HG02981 (cell line): ENCODE measurements at regions not wholly inside any gene's neighbourhood (a gene's known extent, or its start where the extent isn't known, plus 50 kb on each side); places are given as distances from the start of the nearest gene placed in this dataset.
"Not testable (repeated sequence)": the region's sequence is repeated elsewhere in the genome, so short reads cannot be mapped to it uniquely, and the experiment has no call there.

Experiments used
- ATAC-seq: cut with Tn5 transposase; IDR thresholded peaks from one replicate; pipeline ENCODE4 v1.9.1; 2021; ENCODE audit warnings: mild to moderate bottlenecking, moderate library complexity; ENCODE audit not compliant: unreplicated experiment

GRCh38 chr1:187504779-187505178 lies 676.0 kb downstream of the PLA2G4A start:
- no peak for ATAC-seq

DNA sequence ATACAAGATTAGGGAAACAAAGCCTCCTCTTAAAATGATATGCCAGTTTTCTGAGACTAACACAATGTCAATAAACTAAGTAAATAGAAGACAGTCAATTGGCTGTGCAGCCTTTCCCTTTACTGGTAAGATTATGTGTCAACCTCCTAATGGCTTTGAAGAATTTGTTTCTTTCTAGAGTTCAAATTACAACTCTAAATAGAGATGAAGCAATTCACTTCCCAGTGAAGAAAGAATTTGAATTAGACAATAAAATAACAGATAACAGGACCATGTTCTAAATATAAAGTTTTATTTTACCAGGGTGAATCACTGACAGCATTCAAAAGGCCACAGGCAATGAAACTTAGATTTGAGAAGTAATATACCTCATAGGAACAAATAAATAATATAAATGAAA lies 680.3 kb downstream of the PLA2G4A start:
- ATAC-seq: no peak

DNA sequence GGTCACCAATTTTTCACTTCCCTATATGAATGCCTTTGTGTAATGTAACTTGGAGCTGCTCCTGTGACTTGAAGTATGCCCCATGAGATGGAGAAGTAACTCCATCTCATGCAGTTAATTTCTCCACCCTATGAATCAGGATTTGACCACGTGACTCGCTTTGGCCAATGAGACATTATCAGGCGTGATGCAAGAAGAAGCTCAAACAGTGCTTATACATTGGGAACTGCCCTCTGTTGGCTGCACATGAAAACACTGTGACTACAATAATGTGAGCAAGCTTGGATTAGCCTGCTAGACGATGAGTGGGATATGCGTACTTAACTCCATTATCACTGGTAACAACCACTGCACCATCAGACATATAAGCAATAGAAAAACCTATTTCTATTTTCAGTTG lies 684.4 kb downstream of the PLA2G4A start:
- ATAC-seq: no peak

DNA sequence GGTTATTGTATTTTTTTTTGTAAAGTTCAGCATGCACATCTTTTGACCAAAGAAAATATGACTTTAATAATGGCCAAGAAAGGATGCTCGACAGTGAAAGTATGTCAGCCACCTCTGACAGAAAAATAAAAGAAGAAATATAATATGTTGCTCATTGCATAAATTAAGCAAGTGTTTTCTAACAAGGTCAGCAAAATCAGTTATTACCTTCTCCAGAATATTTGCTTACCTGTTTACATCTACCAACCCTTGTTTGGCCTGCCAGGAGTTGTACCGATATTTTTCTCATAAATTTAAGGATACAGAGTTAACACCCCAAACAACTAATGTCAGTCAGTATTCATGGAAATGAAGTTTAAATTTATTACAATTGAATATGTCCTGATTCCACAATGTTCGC lies 685.4 kb downstream of the PLA2G4A start:
- no peak for ATAC-seq

- ATAC-seq: no peak
Measured at GRCh38 chr1:187516874-187517273, 688.1 kb downstream of the PLA2G4A start.

DNA sequence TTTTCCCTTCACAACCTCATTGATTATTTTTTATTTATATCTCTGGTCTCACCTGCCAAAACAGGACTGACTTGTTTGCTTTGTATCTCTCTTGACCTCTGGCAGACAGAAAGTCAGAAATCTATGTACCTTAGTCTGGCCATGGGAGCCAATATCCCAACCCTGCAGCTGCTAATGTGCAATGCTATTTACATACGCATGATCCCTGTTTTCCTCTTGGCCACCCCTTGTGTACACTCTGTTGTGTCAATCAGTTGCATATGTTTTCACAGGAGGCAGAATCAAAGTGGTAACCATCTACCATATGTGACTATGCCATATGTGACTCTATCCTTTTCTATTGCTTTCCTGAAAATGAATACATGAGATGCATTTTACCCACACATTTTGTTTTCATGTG lies 688.8 kb downstream of the PLA2G4A start:
- ATAC-seq: no peak

DNA sequence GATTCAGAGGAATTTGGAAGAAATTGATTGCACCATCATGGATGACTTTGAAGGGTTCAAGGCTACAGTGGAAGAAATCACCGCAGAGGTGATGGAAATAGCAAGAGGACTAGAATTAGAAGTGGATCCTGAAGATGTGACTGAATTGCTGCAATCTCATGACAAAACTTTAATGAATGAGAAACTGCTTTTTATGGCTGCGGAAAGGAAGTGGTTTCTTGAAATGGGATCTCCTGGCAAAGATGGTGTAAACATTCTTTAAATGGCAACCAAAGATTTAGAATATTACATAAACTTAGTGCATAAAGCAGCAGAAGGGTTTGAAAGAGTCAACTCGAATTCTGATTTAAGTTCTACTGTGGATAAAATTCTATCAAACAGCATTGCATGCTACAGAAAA lies 698.6 kb downstream of the PLA2G4A start:
- ATAC-seq: no peak

DNA sequence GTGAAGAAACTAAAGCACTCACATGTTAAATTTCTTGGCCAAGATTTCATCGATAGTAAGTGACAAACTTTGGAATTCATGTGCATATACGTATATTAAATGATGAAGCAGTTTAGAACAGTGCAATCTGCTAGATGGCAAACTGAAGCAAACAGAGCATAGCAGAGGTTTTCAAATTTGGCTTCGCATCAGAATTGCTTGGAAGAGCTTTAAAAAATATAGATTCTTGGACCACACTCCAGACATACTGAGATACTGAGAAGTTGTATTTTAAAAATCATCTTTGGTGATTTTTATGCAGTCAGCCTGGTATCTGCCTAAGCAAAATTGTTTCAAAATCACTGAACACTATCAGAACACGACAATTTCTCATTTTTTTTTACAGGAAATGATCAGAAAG lies 709.2 kb downstream of the PLA2G4A start:
- no peak for ATAC-seq

- no peak for ATAC-seq
Measured at GRCh38 chr1:187549540-187549939, 720.8 kb downstream of the PLA2G4A start.

- ATAC-seq: no peak
Measured at GRCh38 chr1:187551061-187551460, 722.3 kb downstream of the PLA2G4A start.

DNA sequence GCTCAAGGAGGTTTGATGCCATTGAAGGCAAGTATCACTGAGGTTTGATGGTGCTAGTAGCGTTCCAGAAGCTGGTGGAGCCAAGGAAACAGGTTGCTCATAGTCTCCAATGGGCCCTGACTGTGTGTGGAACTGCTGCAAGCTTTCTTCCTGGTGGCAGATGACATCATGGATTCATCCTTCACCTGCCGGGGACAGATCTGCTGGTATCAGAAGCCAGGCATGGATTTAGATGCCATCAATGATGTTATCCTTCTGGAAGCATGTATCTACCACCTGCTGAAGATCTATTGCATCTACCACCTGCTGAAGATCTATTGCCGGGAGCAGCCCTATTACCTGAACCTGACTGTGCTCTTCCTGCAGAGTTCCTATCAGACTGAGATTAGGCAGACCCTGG lies 734.4 kb downstream of the PLA2G4A start:
- ATAC-seq: no peak

GRCh38 chr1:187566354-187566753 lies 737.6 kb downstream of the PLA2G4A start:
- ATAC-seq: no peak

DNA sequence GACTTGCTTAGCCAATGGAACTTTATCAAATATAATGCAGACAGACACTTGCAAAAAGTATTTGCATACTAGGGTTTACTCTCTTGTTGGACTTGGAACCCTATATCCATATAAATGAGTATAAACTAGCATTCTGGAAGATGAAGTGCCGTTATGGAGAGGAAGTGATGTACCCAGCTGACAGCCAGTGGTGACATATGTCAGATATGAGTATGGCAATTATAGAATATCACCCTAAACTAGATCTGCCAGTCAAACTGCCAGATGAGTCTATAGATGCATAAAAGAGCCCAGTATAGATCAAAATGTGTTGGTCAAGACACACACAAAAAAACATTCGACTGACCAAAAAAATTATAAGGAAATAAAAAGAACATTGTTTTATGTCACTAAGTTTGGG lies 739.3 kb downstream of the PLA2G4A start:
- ATAC-seq: no peak

DNA sequence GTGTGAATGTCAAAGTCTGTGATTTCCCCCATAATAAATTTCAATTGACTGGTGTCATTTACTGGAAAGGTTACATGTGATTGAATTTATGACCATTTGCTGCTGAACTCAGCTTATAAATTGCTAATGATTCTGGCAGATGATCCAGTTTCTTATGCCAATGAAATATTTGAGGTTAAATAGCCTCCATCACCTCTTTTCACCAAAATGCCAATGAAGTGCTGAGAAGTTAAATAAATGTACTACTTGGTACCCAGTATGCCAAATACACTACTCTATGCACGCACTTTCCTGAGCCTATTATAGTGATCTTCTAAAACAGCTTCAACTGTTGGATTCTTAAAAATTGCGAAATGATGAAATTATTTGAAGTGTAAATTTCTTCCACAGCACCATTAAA lies 741.4 kb downstream of the PLA2G4A start:
- ATAC-seq: no peak

- ATAC-seq: no peak
Measured at GRCh38 chr1:187577610-187578009, 748.9 kb downstream of the PLA2G4A start.

DNA sequence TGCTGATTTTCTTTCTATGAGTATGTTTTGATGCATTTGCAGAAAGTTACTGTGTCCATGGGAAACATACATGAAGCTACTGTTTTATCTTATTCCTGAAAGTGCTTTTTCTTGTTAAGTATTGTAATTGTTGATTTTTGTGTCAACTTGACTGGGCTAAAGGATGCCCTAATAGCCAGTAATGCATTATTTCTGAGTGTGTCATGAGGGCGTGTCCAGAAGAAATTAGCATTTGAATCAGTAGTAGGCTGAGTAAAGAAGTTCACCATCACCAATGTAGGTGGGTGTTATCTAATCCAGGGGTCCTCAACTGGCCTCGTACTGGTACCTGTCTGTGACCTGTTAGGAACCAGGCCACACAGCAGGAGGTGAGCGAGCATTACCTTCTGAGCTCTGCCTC lies 760.2 kb downstream of the PLA2G4A start:
- no peak for ATAC-seq

GRCh38 chr1:187605736-187606135 lies 777.0 kb downstream of the PLA2G4A start:
- ATAC-seq: no peak

DNA sequence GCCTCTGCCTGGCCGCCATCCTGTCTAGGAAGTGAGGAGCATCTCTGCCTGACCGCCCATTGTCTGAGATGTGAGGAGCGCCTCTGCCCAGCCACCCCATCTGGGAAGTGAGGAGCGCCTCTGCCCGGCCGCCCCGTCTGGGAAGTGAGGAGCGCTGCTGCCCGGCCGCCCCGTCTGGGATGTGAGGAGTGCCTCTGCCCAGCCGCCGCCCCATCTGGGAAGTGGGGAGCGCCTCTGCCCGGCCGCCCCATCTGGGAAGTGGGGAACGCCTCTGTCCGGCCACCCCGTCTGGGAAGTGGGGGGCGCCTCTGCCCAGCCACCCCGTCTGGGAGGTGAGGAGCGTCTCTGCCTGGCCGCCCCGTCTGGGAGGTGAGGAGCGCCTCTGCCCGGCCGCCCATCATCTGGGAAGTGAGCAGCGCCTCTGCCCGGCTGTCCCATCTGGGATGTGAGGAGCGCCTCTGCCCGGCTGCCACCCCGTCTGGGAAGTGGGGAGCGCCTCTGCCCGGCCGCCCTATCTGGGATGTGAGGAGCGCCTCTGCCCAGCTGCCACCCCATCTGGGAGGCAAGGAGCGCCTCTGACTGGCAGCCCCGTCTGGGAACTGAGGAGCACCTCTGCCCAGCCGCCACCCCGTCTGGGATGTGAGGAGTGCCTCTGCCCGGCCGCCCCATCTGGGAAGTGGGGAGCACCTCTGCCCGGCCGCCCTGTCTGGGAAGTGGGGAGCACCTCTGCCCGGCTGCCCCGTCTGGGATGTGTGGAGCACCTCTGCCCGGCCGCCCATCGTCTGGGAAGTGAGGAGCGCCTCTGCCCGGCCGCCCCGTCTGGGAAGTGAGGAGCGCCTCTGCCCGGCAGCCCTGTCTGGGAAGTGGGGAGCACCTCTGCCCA lies 787.3 kb downstream of the PLA2G4A start:
- ATAC-seq: not testable (repeated sequence)

DNA sequence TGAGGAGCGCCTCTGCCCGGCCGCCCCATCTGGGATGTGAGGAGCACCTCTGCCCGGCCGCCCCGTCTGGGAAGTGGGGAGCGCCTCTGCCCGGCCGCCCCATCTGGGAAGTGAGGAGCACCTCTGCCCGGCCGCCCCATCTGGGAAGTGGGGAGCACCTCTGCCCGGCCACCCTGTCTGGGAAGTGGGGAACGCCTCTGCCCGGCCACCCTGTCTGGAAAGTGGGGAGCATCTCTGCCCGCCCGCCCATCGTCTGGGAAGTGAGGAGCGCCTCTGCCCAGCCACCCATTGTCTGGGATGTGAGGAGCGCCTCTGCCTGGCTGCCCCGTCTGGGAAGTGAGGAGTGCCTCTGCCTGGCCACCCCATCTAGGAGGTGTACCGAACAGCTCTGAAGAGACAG lies 788.1 kb downstream of the PLA2G4A start:
- ATAC-seq: not testable (repeated sequence)

DNA sequence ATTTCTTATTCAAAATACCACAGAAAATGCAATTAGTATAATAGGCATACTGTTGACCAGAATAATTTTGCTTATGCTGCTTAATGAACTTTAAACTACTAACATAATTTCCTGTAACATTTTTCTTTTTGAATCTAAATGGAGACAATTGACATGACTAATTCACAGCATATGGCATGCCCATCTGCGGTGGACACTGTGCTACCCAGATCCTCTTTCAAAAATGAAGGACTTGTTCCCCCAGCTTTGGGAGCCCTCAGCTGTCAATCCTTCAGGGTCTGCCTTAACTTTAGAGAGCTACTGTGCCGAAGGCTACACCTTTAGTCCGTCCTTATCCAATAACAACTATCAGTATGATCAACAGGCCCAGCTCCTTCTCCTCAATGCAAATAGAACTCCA lies 789.0 kb downstream of the PLA2G4A start:
- no peak for ATAC-seq

- ATAC-seq: no peak
Measured at GRCh38 chr1:187619175-187619574, 790.4 kb downstream of the PLA2G4A start.

DNA sequence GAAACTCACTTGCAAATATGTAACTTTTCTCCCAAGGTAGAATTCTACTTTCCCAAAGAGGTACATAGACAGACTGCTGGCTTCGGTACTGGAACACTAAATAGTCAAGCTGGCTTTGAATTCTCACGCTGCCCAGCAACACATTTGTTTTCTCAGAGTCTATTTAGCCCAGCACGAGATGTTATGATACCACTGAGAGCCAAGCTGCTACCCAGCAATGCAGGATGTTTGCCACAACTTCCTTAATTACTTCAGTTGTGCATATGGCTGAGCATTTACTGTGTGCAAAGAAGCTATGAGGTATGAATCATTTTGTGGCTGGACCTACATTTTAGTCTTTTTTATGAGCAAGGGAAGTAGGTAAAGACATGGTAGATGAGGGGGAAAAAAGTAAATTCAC lies 793.2 kb downstream of the PLA2G4A start:
- ATAC-seq: peak; percentile 44

DNA sequence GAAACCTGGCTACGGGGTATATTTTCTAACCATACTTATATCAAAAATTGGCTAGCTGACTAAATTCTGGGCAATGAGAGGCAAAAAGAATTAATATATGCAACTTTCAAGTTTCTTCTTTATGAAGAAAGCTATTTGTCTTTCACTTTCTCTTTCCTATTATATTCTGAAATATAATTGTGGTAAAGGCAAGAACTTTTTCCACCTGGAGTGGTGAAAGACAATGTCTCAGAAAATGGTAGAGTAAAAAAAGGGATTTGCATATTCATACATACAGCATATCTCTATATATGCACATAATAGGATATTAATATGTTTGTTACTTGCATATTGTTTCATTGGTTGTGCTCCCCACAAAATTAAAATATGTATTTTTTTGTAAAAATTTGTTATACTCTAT lies 793.8 kb downstream of the PLA2G4A start:
- ATAC-seq: no peak
